Sigmoid colon (tissue), 4 donors: ENCODE measurements at regions not wholly inside any gene's neighbourhood (a gene's known extent, or its start where the extent isn't known, plus 50 kb on each side); places are given as distances from the start of the nearest gene placed in this dataset.
"Not testable (repeated sequence)": the region's sequence is repeated elsewhere in the genome, so short reads cannot be mapped to it uniquely, and the experiment has no call there.

Experiments
- EP300 ChIP-seq, 4 donors: sonication (generic); formaldehyde crosslinking; IDR thresholded peaks; one replicate each; pipeline ENCODE4 v1.6.1; 2017; ENCODE audit warnings: antibody characterized with exemption in 4 of 4
- POLR2A ChIP-seq, 2 donors: fragments of 450-650 bp; IDR thresholded peaks; one replicate each; pipeline ENCODE4 v1.6.1; 2016; ENCODE audit warnings: antibody characterized with exemption in 2 of 2, mild to moderate bottlenecking in 2 of 2, moderate library complexity in 2 of 2

- TF ChIP-seq EP300, POLR2A (IDR thresholded peaks at IDR 0.05): not testable (repeated sequence)
Observed at GRCh38 chr21:9028624-9029431, 1492.6 kb upstream of the TPTE start.
